Mesenchymal stem cell (in vitro differentiated cells and primary cell): ENCODE measurements at regions not wholly inside any gene's neighbourhood (a gene's known extent, or its start where the extent isn't known, plus 50 kb on each side); places are given as distances from the start of the nearest gene placed in this dataset.
A peak's percentile ranks its signal among the peaks of the same experiment; 100 is the strongest.

Experiments
- DNase-seq: peaks from one replicate; pipeline ENCODE4 v3.0.0-alpha.2; 2013
- H2AFZ ChIP-seq: one replicate; pipeline ENCODE4 v1.6.1; 2013; ENCODE audit warnings: low read depth, mild to moderate bottlenecking, control low read depth, inconsistent platforms, low read length, moderate library complexity
- H2AK5ac ChIP-seq: 2 replicates; pipeline ENCODE4 v1.6.1; 2013; ENCODE audit warnings: low read length, moderate library complexity, mild to moderate bottlenecking, inconsistent platforms; ENCODE audit not compliant: severe bottlenecking
- H2BK120ac ChIP-seq: one replicate; pipeline ENCODE4 v1.6.1; 2013; ENCODE audit warnings: low read depth, mild to moderate bottlenecking, inconsistent platforms, low read length, moderate library complexity
- H2BK12ac ChIP-seq, 2 experiments: one replicate each; pipeline ENCODE4 v1.6.1; 2013; ENCODE audit warnings: inconsistent platforms in 2 of 2, low read length in 2 of 2, mild to moderate bottlenecking in 2 of 2, moderate library complexity in 2 of 2, control low read depth in 1 of 2
- H2BK15ac ChIP-seq: one replicate; pipeline ENCODE4 v1.6.1; 2013; ENCODE audit warnings: mild to moderate bottlenecking, low read depth, inconsistent platforms; ENCODE audit not compliant: poor library complexity, severe bottlenecking
- H2BK5ac ChIP-seq: 2 replicates; pipeline ENCODE4 v1.6.1; 2013; ENCODE audit warnings: low read depth, mild to moderate bottlenecking, low read length, control low read depth, inconsistent platforms; ENCODE audit not compliant: poor library complexity, severe bottlenecking
- H3K14ac ChIP-seq, 2 experiments: one replicate each; pipeline ENCODE4 v1.6.1; 2013; ENCODE audit warnings: inconsistent platforms in 2 of 2, low read length in 2 of 2, control low read depth in 1 of 2, mild to moderate bottlenecking in 1 of 2, moderate library complexity in 1 of 2
- H3K18ac ChIP-seq, 2 experiments: one replicate each; pipeline ENCODE4 v1.6.1; 2013; ENCODE audit warnings: inconsistent platforms in 2 of 2, low read length in 2 of 2, control low read depth in 1 of 2, low read depth in 1 of 2, mild to moderate bottlenecking in 1 of 2
- H3K23ac ChIP-seq, 2 experiments: one replicate each; pipeline ENCODE4 v1.6.1; 2013; ENCODE audit warnings: inconsistent platforms in 2 of 2, low read length in 2 of 2, mild to moderate bottlenecking in 2 of 2, moderate library complexity in 2 of 2, control low read depth in 1 of 2
- H3K27ac ChIP-seq: 2 replicates; pipeline ENCODE4 v1.5.1; 2013; ENCODE audit warnings: mild to moderate bottlenecking, moderate library complexity, low read length, control low read depth, inconsistent platforms; ENCODE audit not compliant: poor library complexity, severe bottlenecking
- H3K27me3 ChIP-seq, 2 experiments: 2 replicates each; pipeline versions ENCODE4 v1.6.1 to v1.7.0; 2013; ENCODE audit warnings: low read length in 2 of 2, mild to moderate bottlenecking in 2 of 2, moderate library complexity in 2 of 2, control low read depth in 1 of 2, inconsistent platforms in 1 of 2; ENCODE audit not compliant: control insufficient read depth in 1 of 2, insufficient read depth in 1 of 2
- H3K36me3 ChIP-seq, 2 experiments: 2 replicates each; pipeline versions ENCODE4 v1.6.1 to v1.7.0; 2013; ENCODE audit warnings: low read length in 2 of 2, control low read depth in 1 of 2, inconsistent platforms in 1 of 2, low read depth in 1 of 2, mild to moderate bottlenecking in 1 of 2; ENCODE audit not compliant: insufficient read depth in 2 of 2, control insufficient read depth in 1 of 2
- H3K4ac ChIP-seq, 2 experiments: one replicate each; pipeline ENCODE4 v1.6.1; 2013; ENCODE audit warnings: inconsistent platforms in 2 of 2, low read length in 2 of 2, mild to moderate bottlenecking in 2 of 2, moderate library complexity in 2 of 2, control low read depth in 1 of 2, low read depth in 1 of 2
- H3K4me1 ChIP-seq: 2 replicates; pipeline ENCODE4 v1.6.1; 2013; ENCODE audit warnings: low read depth, low read length, control low read depth; ENCODE audit not compliant: control insufficient read depth, insufficient read depth
- H3K4me2 ChIP-seq: 2 replicates; pipeline ENCODE4 v1.6.1; 2013; ENCODE audit warnings: low read length, mild to moderate bottlenecking, inconsistent platforms; ENCODE audit not compliant: poor library complexity, severe bottlenecking
- H3K4me3 ChIP-seq, 2 experiments: 2 replicates each; pipeline versions ENCODE4 v1.5.1 to v1.7.0; 2013; ENCODE audit warnings: low read length in 2 of 2, mild to moderate bottlenecking in 2 of 2, control low read depth in 1 of 2, low read depth in 1 of 2; ENCODE audit not compliant: insufficient read depth in 1 of 2
- H3K79me1 ChIP-seq: replicated peaks from 2 replicates; pipeline ENCODE4 v1.6.1; 2013; ENCODE audit warnings: mild to moderate bottlenecking, control low read depth, low read length, inconsistent platforms; ENCODE audit not compliant: poor library complexity, severe bottlenecking
- H3K9ac ChIP-seq: 2 replicates; pipeline ENCODE4 v1.7.0; 2013; ENCODE audit warnings: mild to moderate bottlenecking, low read length, moderate library complexity
- H3K9me3 ChIP-seq: 2 replicates; pipeline ENCODE4 v1.7.0; 2013; ENCODE audit warnings: mild to moderate bottlenecking, low read length; ENCODE audit not compliant: control insufficient read depth
- H4K8ac ChIP-seq: one replicate; pipeline ENCODE4 v1.6.1; 2013; ENCODE audit warnings: inconsistent platforms, mild to moderate bottlenecking, low read length, moderate library complexity
- H4K91ac ChIP-seq: one replicate; pipeline ENCODE4 v1.6.1; 2013; ENCODE audit warnings: mild to moderate bottlenecking, low read length, inconsistent platforms
- WGBS: methylation state at CpG from one replicate; pipeline ENCODE4 v1.1.7; 2013; ENCODE audit warnings: mixed read lengths; 5-methylcytosine and 5-hydroxymethylcytosine counted together

DNA sequence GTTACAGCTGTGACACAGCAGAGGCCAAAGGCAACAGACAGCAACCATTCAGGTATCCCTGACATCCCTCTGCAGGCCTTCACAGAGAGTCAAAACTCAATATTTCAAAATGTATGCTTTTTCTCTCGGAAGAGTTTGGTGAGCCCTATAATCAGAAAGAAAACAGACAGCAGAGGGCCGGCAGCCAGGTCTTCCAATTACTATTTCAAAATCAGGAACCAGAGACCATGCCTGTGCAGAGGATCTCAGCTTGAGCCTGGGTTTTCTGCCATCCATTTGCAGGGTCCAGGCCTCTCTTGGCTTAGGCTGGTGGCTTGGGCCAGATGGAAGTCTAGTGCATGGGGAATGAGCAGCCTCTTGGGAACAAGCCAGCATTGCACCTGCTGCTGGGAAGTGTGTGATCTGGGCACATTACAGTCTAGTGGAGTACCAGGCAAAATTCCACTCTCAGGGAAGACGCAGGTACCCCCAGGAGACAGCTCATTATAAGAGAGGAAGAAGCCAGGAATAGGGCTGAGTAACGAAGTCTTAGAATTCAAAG, 231.3 kb downstream of the ENC1 start:
- H3K4me3 ChIP-seq = no peak overlapping the region
- H2BK120ac ChIP-seq = no peak overlapping the region
- no peaks in the 10 kb centered on the region for H3K4me1 ChIP-seq
- no peaks in the 10 kb centered on the region for H3K27me3 ChIP-seq
- no peak overlapping the region for H2AK5ac ChIP-seq
- no peak overlapping the region for H4K8ac ChIP-seq
- no peak overlapping the region for H3K9ac ChIP-seq
- H3K9me3 ChIP-seq = no peaks in the 10 kb centered on the region
- no peak overlapping the region for H3K18ac ChIP-seq
- H4K91ac ChIP-seq = no peak overlapping the region
- H2BK15ac ChIP-seq = no peak overlapping the region
- no peak overlapping the region for H2BK12ac ChIP-seq
- no peak for DNase-seq
- no peak overlapping the region for H3K4me2 ChIP-seq
- H3K14ac ChIP-seq = no peak overlapping the region
- no peaks in the 10 kb centered on the region for H3K36me3 ChIP-seq
- H3K23ac ChIP-seq = no peak overlapping the region
- H3K27ac ChIP-seq = no peak overlapping the region
- H2BK5ac ChIP-seq = no peak overlapping the region
- no peaks in the 10 kb centered on the region for H3K79me1 ChIP-seq
- H3K4ac ChIP-seq = no peak overlapping the region
- 89% methylated on average over 4 of the region's 4 CpGs for WGBS
- H2AFZ ChIP-seq = no peak overlapping the region

DNA sequence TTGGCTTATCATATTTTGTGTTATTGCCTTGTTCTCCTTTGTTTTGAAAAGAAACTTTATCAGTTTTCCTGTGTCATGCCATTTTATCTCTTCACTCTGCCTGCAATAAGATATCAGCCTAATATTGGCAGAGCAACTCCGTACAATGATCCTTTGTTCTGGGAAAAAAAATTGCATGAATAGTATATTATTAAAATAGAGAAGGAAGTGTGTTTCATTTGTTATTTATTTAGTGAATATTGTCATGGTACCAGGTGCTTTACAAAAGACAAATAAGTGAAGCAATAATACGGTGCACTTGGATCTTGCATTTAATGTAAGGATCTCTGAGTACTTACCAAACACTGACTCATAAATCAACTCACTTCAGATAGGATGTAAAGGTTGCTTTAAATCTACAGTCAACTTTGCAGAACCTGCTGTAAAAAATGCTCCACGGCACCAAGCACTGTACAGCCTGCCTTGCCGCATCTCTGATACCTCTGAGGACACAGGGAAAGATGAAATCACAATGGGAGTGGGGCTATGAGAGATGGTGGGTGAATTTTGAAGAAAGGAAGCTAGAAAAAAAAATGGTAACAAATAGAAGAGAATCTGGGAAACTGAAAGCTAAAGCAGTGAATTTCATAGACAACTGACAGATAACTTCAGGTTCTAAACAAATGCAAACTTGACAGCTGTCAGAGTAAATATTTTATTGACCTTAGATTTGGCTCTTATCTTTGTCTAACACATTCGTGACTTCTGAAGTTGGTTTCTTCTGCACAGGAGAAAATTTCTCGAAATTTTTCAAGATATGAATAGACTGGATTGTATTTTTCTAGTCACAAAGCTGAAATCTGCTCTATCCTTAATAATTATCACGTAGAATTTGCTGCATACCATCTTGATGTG, 232.1 kb downstream of the ENC1 start:
- Histone ChIP-seq H4K91ac (no peak overlapping the region), H3K27ac (no peak overlapping the region), H2AFZ (no peak overlapping the region), H3K4me1 (no peaks in the 10 kb centered on the region), H2BK12ac (no peak overlapping the region), H3K79me1 (no peaks in the 10 kb centered on the region), H3K36me3 (no peaks in the 10 kb centered on the region), H3K4ac (no peak overlapping the region), H2BK120ac (no peak overlapping the region), H3K4me2 (no peak overlapping the region), H2BK5ac (no peak overlapping the region), H3K18ac (no peak overlapping the region), H3K9ac (no peak overlapping the region), H3K14ac (no peak overlapping the region), H4K8ac (no peak overlapping the region), H3K27me3 (no peaks in the 10 kb centered on the region), H3K23ac (no peak overlapping the region), H3K9me3 (no peaks in the 10 kb centered on the region), H3K4me3 (no peak overlapping the region), H2AK5ac (no peak overlapping the region), H2BK15ac (no peak overlapping the region)
- no peak for DNase-seq
- 87% methylated on average over 5 of the region's 7 CpGs for WGBS

DNA sequence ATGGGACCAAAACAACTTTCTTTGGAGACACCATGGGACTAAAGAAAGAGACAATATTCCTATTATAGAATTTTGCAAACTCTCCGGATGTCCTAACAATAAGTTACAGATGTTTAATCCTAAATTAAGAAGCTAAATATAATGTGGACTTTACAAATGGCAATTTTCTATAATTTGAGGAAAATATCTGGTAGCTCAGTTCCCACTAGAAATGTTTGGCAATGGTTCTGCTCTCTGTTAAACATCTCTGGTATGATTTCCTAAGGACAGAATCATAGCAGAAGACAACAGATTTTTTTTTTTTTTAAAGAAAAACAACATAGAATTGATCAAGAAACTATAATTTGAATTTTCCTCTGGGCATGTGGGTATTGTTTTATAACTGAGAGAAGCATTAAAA, 232.8 kb downstream of the ENC1 start:
- H3K9ac ChIP-seq = no peak overlapping the region
- no peak overlapping the region for H2BK5ac ChIP-seq
- H3K27me3 ChIP-seq = no peaks in the 10 kb centered on the region
- no peaks in the 10 kb centered on the region for H3K9me3 ChIP-seq
- H2AFZ ChIP-seq = no peak overlapping the region
- no peak overlapping the region for H3K14ac ChIP-seq
- H3K36me3 ChIP-seq = no peaks in the 10 kb centered on the region
- DNase-seq = no peak
- no peak overlapping the region for H3K4me2 ChIP-seq
- H2AK5ac ChIP-seq = no peak overlapping the region
- H4K8ac ChIP-seq = no peak overlapping the region
- no peak overlapping the region for H4K91ac ChIP-seq
- no peak overlapping the region for H2BK15ac ChIP-seq
- no peak overlapping the region for H2BK120ac ChIP-seq
- H3K4me3 ChIP-seq = no peak overlapping the region
- H3K23ac ChIP-seq = no peak overlapping the region
- no peak overlapping the region for H2BK12ac ChIP-seq
- no peaks in the 10 kb centered on the region for H3K4me1 ChIP-seq
- H3K79me1 ChIP-seq = no peaks in the 10 kb centered on the region
- no peak overlapping the region for H3K4ac ChIP-seq
- H3K18ac ChIP-seq = no peak overlapping the region
- H3K27ac ChIP-seq = no peak overlapping the region
- WGBS = no CpG with 5 or more reads among the region's 1 CpG

GRCh38 chr5:74406844-74407243, 233.7 kb downstream of the ENC1 start:
- no peak overlapping the region for H2AFZ ChIP-seq
- H3K9me3 ChIP-seq = no peaks in the 10 kb centered on the region
- no peak overlapping the region for H3K14ac ChIP-seq
- peak overlapping the region; percentile 68 for H2BK15ac ChIP-seq
- H3K23ac ChIP-seq = no peak overlapping the region
- no peak overlapping the region for H3K9ac ChIP-seq
- no peak overlapping the region for H4K8ac ChIP-seq
- no peak overlapping the region for H3K18ac ChIP-seq
- no peak overlapping the region for H3K27ac ChIP-seq
- no peaks in the 10 kb centered on the region for H3K79me1 ChIP-seq
- no peak for DNase-seq
- no peak overlapping the region for H2BK5ac ChIP-seq
- no peak overlapping the region for H2BK12ac ChIP-seq
- no peak overlapping the region for H3K4me2 ChIP-seq
- H3K36me3 ChIP-seq = no peaks in the 10 kb centered on the region
- no peak overlapping the region for H3K4ac ChIP-seq
- no peaks in the 10 kb centered on the region for H3K27me3 ChIP-seq
- H3K4me3 ChIP-seq = no peak overlapping the region
- H4K91ac ChIP-seq = no peak overlapping the region
- no peak overlapping the region for H2AK5ac ChIP-seq
- no peak overlapping the region for H2BK120ac ChIP-seq
- no peaks in the 10 kb centered on the region for H3K4me1 ChIP-seq
- 95% methylated on average over 3 of the region's 3 CpGs for WGBS
